A673 (cell line): ENCODE measurements at regions not wholly inside any gene's neighbourhood (a gene's known extent, or its start where the extent isn't known, plus 50 kb on each side); places are given as distances from the start of the nearest gene placed in this dataset.

Experiments used
- BruUV-seq: library from RNA; stranded (reverse); fragments of 400-500 nt; replicated peaks from 2 replicates; lab custom pipeline; 2021; lab: Mats Ljungman, UMichigan
- CTCF ChIA-PET: fragments of 300-600 bp; sonication (Branson Sonifier 250); formaldehyde crosslinking; loops from one replicate; lab custom pipeline; 2022; ENCODE audit warnings: antibody characterized with exemption; lab: Charles Lee
- POLR2A ChIA-PET: fragments of 300-600 bp; sonication (Branson Sonifier 250); formaldehyde crosslinking; loops from one replicate; lab custom pipeline; 2022; ENCODE audit warnings: antibody characterized with exemption; ENCODE audit not compliant: low non-redundant PET; lab: Charles Lee
- DNase-seq: peaks from one replicate; pipeline ENCODE4 v3.0.0-alpha.2; 2015; ENCODE audit warnings: low spot score
- H3K27ac ChIP-seq: fragments of 200-600 bp; sonication (generic); 2 replicates; pipeline ENCODE4 v1.5.1; 2016; ENCODE audit warnings: mixed run types, low read depth, mild to moderate bottlenecking, mixed read lengths, antibody characterized with exemption, low read length; ENCODE audit not compliant: poor library complexity, severe bottlenecking
- H3K27me3 ChIP-seq: fragments of 200-600 bp; sonication (generic); replicated peaks from 2 replicates; pipeline ENCODE4 v1.6.1; 2017; ENCODE audit warnings: mixed run types, low read depth, mild to moderate bottlenecking, mixed read lengths, antibody characterized with exemption, low read length; ENCODE audit not compliant: insufficient read depth, poor library complexity
- H3K36me3 ChIP-seq: fragments of 200-600 bp; sonication (generic); 2 replicates; pipeline ENCODE4 v1.6.1; 2016; ENCODE audit warnings: mixed run types, mild to moderate bottlenecking, mixed read lengths, antibody characterized with exemption, low read length; ENCODE audit not compliant: insufficient read depth, poor library complexity, severe bottlenecking
- H3K4me1 ChIP-seq: fragments of 200-600 bp; sonication (generic); 2 replicates; pipeline ENCODE4 v1.6.1; 2017; ENCODE audit warnings: mixed run types, mild to moderate bottlenecking, mixed read lengths, antibody characterized with exemption, low read length; ENCODE audit not compliant: insufficient read depth, poor library complexity, severe bottlenecking
- H3K4me3 ChIP-seq: fragments of 200-600 bp; sonication (generic); 2 replicates; pipeline ENCODE4 v1.5.1; 2016; ENCODE audit warnings: low read depth, mixed run types, mild to moderate bottlenecking, mixed read lengths, low read length; ENCODE audit not compliant: poor library complexity, severe bottlenecking
- H3K9me3 ChIP-seq: fragments of 200-600 bp; sonication (generic); 2 replicates; pipeline ENCODE4 v1.6.1; 2016; ENCODE audit warnings: mixed run types, low read depth, mild to moderate bottlenecking, mixed read lengths, antibody characterized with exemption, low read length; ENCODE audit not compliant: poor library complexity, severe bottlenecking
- EZH2 ChIP-seq: fragments of 200-600 bp; sonication (generic); IDR thresholded peaks from 2 replicates; pipeline ENCODE4 v1.6.1; 2017; ENCODE audit warnings: borderline replicate concordance, low read depth, mild to moderate bottlenecking, mixed read lengths, antibody characterized with exemption, low read length; ENCODE audit not compliant: poor library complexity, severe bottlenecking
- intact Hi-C: fragments of 100-400 bp; cut with micrococcal nuclease; formaldehyde crosslinking; loops from one replicate; pipeline ENCODE4 v1.10.0; 2022; ENCODE audit not compliant: unreplicated experiment
- TF ChIP-seq, protein P1 (sequence below): fragments of 300-800, 200-600 bp; sonication (generic); conservative IDR thresholded peaks from 2 replicates; pipeline ENCODE4 v1.5.1; 2017; ENCODE audit warnings: low read depth, mild to moderate bottlenecking, antibody characterized with exemption, low read length, moderate library complexity, mixed read lengths

DNA sequence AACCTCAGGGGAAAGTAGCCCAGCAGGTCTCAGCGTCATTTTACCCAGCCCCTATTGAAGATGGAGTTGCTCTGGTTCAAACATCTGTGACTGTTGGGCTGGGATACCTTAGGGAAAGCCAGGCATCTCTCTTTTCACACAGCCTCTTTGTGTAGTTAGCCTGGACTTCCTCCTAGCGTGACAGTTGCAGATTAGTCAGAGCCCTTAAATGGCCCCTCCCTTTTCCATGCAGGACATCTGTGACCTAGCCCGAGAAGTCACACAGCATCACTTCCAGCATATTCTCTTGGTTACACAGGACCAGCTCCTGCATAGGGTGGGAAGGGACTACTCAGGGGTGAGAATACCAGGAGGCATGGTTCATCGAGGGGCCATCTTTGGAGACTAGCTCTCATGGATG lies 375.0 kb upstream of the RBFOX1 start:
- Histone ChIP-seq H3K27me3 (no peaks in the 10 kb centered on the region), H3K4me3 (no peak overlapping the region), H3K36me3 (no peaks in the 10 kb centered on the region), H3K4me1 (no peaks in the 10 kb centered on the region), H3K9me3 (no peaks in the 10 kb centered on the region), H3K27ac (no peak overlapping the region)
- BruUV-seq, result no TSS peak
- TF ChIP-seq EZH2, result no peak
- TF ChIP-seq, protein P1, sequence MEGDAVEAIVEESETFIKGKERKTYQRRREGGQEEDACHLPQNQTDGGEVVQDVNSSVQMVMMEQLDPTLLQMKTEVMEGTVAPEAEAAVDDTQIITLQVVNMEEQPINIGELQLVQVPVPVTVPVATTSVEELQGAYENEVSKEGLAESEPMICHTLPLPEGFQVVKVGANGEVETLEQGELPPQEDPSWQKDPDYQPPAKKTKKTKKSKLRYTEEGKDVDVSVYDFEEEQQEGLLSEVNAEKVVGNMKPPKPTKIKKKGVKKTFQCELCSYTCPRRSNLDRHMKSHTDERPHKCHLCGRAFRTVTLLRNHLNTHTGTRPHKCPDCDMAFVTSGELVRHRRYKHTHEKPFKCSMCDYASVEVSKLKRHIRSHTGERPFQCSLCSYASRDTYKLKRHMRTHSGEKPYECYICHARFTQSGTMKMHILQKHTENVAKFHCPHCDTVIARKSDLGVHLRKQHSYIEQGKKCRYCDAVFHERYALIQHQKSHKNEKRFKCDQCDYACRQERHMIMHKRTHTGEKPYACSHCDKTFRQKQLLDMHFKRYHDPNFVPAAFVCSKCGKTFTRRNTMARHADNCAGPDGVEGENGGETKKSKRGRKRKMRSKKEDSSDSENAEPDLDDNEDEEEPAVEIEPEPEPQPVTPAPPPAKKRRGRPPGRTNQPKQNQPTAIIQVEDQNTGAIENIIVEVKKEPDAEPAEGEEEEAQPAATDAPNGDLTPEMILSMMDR, result no peak
- CTCF ChIA-PET, result no interaction called here
- POLR2A ChIA-PET, result interaction anchor here (0.6 kb wide), 1 partner anchor 288 kb away, joined by 3 read pairs; no protein-coding TSS in a partner anchor
- intact Hi-C loops, result no loop called here
- DNase-seq, result no peak

DNA sequence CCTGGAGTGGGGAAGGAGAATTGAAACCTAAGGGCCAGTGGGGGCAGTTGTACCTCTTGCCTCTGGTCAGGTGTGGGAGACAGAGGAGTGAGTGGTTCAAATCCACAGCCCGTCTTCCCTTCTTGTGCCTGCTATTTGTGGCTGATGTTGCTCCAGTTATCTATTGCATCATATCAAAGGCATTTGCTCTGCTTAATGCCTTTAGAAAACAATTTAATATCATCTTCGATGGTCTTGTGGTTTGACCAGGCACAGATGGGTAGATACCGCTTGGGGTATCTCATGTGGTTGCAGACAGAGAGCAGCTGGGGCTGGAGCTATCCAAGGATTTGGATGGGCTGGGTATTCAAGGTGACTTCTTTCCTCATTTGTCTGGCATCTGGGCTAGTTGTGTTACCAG lies 376.1 kb upstream of the RBFOX1 start:
- Histone ChIP-seq H3K4me1 (no peaks in the 10 kb centered on the region), H3K27ac (no peak overlapping the region), H3K9me3 (no peaks in the 10 kb centered on the region), H3K27me3 (no peaks in the 10 kb centered on the region), H3K36me3 (no peaks in the 10 kb centered on the region), H3K4me3 (no peak overlapping the region)
- ChIA-PET POLR2A (no interaction called here), CTCF (no interaction called here)
- no peak for DNase-seq
- TF ChIP-seq, protein P1, result no peak
- TF ChIP-seq EZH2, result no peak
- intact Hi-C loops, result no loop called here
- no TSS peak for BruUV-seq

DNA sequence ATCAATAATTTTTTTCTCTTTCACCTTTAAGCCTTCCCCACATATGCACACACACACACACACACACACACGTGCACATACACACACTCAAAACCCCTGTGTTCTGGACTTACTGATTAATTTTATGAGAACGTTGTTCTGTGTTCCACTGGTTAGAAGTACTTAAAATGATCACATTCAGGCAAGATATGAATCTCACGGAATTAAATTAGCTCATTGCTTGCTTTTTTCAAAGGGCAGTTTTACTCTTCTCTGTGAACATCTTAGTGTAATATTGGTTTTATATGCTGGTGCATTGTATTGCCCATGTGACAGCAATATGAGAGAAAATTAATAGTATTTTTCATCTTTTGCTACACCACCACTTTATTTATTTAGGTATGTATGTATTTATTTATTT lies 377.3 kb upstream of the RBFOX1 start:
- CTCF ChIA-PET, result no interaction called here
- TF ChIP-seq, protein P1, result no peak
- TF ChIP-seq EZH2, result no peak
- intact Hi-C loops, result no loop called here

More for the DNA sequence above, 377.3 kb upstream of the RBFOX1 start:
- H3K4me1 ChIP-seq, result no peaks in the 10 kb centered on the region
- H3K27me3 ChIP-seq, result no peaks in the 10 kb centered on the region
- DNase-seq, result no peak
- no peaks in the 10 kb centered on the region for H3K36me3 ChIP-seq
- BruUV-seq, result no TSS peak
- no peak overlapping the region for H3K4me3 ChIP-seq
- H3K9me3 ChIP-seq, result no peaks in the 10 kb centered on the region
- POLR2A ChIA-PET, result no interaction called here
- H3K27ac ChIP-seq, result no peak overlapping the region
